Type B pancreatic cell (in vitro differentiated cells): ENCODE measurements at regions not wholly inside any gene's neighbourhood (a gene's known extent, or its start where the extent isn't known, plus 50 kb on each side); places are given as distances from the start of the nearest gene placed in this dataset.

Source experiments
- DNase-seq: peaks from one replicate; pipeline ENCODE4 v3.0.0; 2021; ENCODE audit warnings: mixed read lengths; ENCODE audit not compliant: unreplicated experiment; ENCODE audit errors: extremely low spot score
- H3K27ac Mint-ChIP-seq: 2 replicates; pipeline ENCODE4 v1.8.0; 2021; ENCODE audit warnings: mild to moderate bottlenecking, mixed read lengths
- H3K27me3 Mint-ChIP-seq: 2 replicates; pipeline ENCODE4 v1.8.0; 2021; ENCODE audit warnings: mixed read lengths
- H3K36me3 Mint-ChIP-seq: 2 replicates; pipeline ENCODE4 v1.8.0; 2021; ENCODE audit warnings: mixed read lengths
- H3K4me1 Mint-ChIP-seq: one replicate; pipeline ENCODE4 v1.8.0; 2021; ENCODE audit warnings: mixed read lengths; ENCODE audit not compliant: unreplicated experiment
- H3K4me3 Mint-ChIP-seq: 2 replicates; pipeline ENCODE4 v1.8.0; 2021; ENCODE audit warnings: mild to moderate bottlenecking, mixed read lengths
- H3K9me3 Mint-ChIP-seq: 2 replicates; pipeline ENCODE4 v1.8.0; 2021; ENCODE audit warnings: mixed read lengths
- TF ChIP-seq, protein P1 (sequence below): fragments of 200-600 bp; sonication (generic); conservative IDR thresholded peaks from 2 replicates; pipeline ENCODE4 v1.5.0; 2021; ENCODE audit warnings: antibody characterized with exemption, mild to moderate bottlenecking

DNA sequence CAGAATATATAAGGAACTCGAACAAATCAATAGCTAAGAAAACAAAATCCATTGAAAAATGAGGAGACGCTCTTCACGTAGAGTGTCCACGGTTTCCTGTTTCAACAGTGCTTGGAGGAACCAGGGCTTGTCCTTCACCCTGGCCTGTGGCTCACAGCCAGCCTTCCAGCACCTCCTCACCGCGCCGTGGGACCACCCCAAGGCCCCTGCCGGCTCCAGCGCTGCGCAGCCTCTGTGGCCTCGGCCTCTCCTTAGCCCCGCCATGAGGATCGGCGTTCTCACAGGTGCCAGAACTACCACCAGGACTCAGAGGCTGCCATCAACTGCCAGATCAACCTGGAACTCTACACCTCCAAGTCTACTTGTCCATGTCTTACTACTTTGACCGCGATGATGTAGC lies 52.5 kb upstream of the CTSO start:
- Mint-ChIP-seq H3K9me3 (peaks cover 6% of the 10 kb centered on the region), H3K27me3 (no peaks in the 10 kb centered on the region), H3K27ac (no peak overlapping the region), H3K4me3 (no peak overlapping the region), H3K4me1 (no peaks in the 10 kb centered on the region), H3K36me3 (no peaks in the 10 kb centered on the region)
- TF ChIP-seq, protein P1, sequence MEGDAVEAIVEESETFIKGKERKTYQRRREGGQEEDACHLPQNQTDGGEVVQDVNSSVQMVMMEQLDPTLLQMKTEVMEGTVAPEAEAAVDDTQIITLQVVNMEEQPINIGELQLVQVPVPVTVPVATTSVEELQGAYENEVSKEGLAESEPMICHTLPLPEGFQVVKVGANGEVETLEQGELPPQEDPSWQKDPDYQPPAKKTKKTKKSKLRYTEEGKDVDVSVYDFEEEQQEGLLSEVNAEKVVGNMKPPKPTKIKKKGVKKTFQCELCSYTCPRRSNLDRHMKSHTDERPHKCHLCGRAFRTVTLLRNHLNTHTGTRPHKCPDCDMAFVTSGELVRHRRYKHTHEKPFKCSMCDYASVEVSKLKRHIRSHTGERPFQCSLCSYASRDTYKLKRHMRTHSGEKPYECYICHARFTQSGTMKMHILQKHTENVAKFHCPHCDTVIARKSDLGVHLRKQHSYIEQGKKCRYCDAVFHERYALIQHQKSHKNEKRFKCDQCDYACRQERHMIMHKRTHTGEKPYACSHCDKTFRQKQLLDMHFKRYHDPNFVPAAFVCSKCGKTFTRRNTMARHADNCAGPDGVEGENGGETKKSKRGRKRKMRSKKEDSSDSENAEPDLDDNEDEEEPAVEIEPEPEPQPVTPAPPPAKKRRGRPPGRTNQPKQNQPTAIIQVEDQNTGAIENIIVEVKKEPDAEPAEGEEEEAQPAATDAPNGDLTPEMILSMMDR = no peak
- DNase-seq = no peak
